A549 (cell line): ENCODE measurements at regions not wholly inside any gene's neighbourhood (a gene's known extent, or its start where the extent isn't known, plus 50 kb on each side); places are given as distances from the start of the nearest gene placed in this dataset.

ENCODE experiments used
- CTCF ChIP-seq: fragments of >200 bp; sonication (Bioruptor Twin); formaldehyde crosslinking; IDR thresholded peaks from 3 replicates; pipeline ENCODE4 v1.5.1; 2016
- NFE2L2 ChIP-seq: fragments of 150-350 bp; conservative IDR thresholded peaks from 2 replicates; pipeline ENCODE4 v1.6.1; 2014; ENCODE audit warnings: low read length
- POLR2A ChIP-seq: IDR thresholded peaks from 2 replicates; pipeline ENCODE4 v1.6.1; 2012; ENCODE audit warnings: mild to moderate bottlenecking, low read length
- RAD21 ChIP-seq, 2 experiments: fragments of >200 bp in 1 of 2; sonication (Bioruptor Twin) in 1 of 2; formaldehyde crosslinking in 1 of 2; IDR thresholded peaks in 1 of 2; conservative IDR thresholded peaks in 1 of 2; 2 replicates in 1 of 2; 3 replicates in 1 of 2; pipeline ENCODE4 v1.6.1; 2012 to 2018; ENCODE audit warnings: inconsistent platforms in 1 of 2
- SMC3 ChIP-seq: fragments of >200 bp; sonication (Bioruptor Twin); formaldehyde crosslinking; IDR thresholded peaks from 3 replicates; pipeline ENCODE4 v1.6.1; 2018; ENCODE audit warnings: inconsistent platforms
- TP53 ChIP-seq: fragments of 250-450 bp; sonication (Bioruptor Pico); IDR thresholded peaks from 2 replicates; pipeline ENCODE4 v1.5.0; 2021; ENCODE audit warnings: mild to moderate bottlenecking, moderate library complexity

- no peak for TF ChIP-seq CTCF
- no peak for TF ChIP-seq RAD21 (conservative IDR thresholded peaks at IDR 0.05 in 1 of 2, IDR thresholded peaks at IDR 0.05 in 1 of 2)
- TF ChIP-seq TP53 (CRISPR knock-in tag): no peak
- TF ChIP-seq POLR2A: no peak
- TF ChIP-seq SMC3: no peak
- TF ChIP-seq NFE2L2: no peak
Observed at GRCh38 chr18:73292156-73292555, 424.4 kb upstream of the NETO1 start.
